HEK293 (cell line): ENCODE measurements at regions not wholly inside any gene's neighbourhood (a gene's known extent, or its start where the extent isn't known, plus 50 kb on each side); places are given as distances from the start of the nearest gene placed in this dataset.

Source experiments
- BCL11A ChIP-seq: fragments of 450-650 bp; formaldehyde crosslinking; IDR thresholded peaks from 2 replicates; pipeline ENCODE4 v1.5.1; 2016; ENCODE audit warnings: low read depth, missing biosample characterization, missing genetic modification characterization
- FEZF1 ChIP-seq: fragments of 450-650 bp; formaldehyde crosslinking; IDR thresholded peaks from 2 replicates; pipeline ENCODE4 v1.5.1; 2016; ENCODE audit warnings: missing biosample characterization, missing genetic modification characterization
- GFI1B ChIP-seq: fragments of 450-650 bp; formaldehyde crosslinking; IDR thresholded peaks from 2 replicates; pipeline ENCODE4 v1.5.1; 2016; ENCODE audit warnings: missing biosample characterization, missing genetic modification characterization
- GLI4 ChIP-seq: fragments of 450-650 bp; formaldehyde crosslinking; IDR thresholded peaks from 2 replicates; pipeline ENCODE4 v1.5.1; 2016; ENCODE audit warnings: missing biosample characterization, missing genetic modification characterization
- KLF7 ChIP-seq: fragments of 450-650 bp; formaldehyde crosslinking; IDR thresholded peaks from 2 replicates; pipeline ENCODE4 v1.5.1; 2016; ENCODE audit warnings: missing biosample characterization, missing genetic modification characterization, borderline replicate concordance
- KLF8 ChIP-seq: fragments of 450-650 bp; formaldehyde crosslinking; IDR thresholded peaks from 2 replicates; pipeline ENCODE4 v1.5.1; 2016; ENCODE audit warnings: missing biosample characterization, missing genetic modification characterization
- MZF1 ChIP-seq: fragments of 450-650 bp; formaldehyde crosslinking; IDR thresholded peaks from 2 replicates; pipeline ENCODE4 v1.5.1; 2017; ENCODE audit warnings: missing biosample characterization, missing genetic modification characterization, borderline replicate concordance
- SP7 ChIP-seq: fragments of 450-650 bp; formaldehyde crosslinking; IDR thresholded peaks from 2 replicates; pipeline ENCODE4 v1.5.1; 2016; ENCODE audit warnings: missing biosample characterization, missing genetic modification characterization
- YY2 ChIP-seq: fragments of 450-650 bp; formaldehyde crosslinking; IDR thresholded peaks from 2 replicates; pipeline ENCODE4 v1.5.1; 2016; ENCODE audit warnings: missing biosample characterization, missing genetic modification characterization
- ZBTB48 ChIP-seq: fragments of 450-650 bp; formaldehyde crosslinking; IDR thresholded peaks from 2 replicates; pipeline ENCODE4 v1.5.1; 2016; ENCODE audit warnings: missing biosample characterization, missing genetic modification characterization
- ZEB2 ChIP-seq: fragments of 450-650 bp; formaldehyde crosslinking; IDR thresholded peaks from 2 replicates; pipeline ENCODE4 v1.5.1; 2016; ENCODE audit warnings: missing biosample characterization, missing genetic modification characterization
- ZFHX2 ChIP-seq: fragments of 450-650 bp; formaldehyde crosslinking; conservative IDR thresholded peaks from 2 replicates; pipeline ENCODE4 v1.5.1; 2016; ENCODE audit warnings: missing biosample characterization, missing genetic modification characterization
- ZNF214 ChIP-seq: fragments of 450-650 bp; formaldehyde crosslinking; IDR thresholded peaks from 2 replicates; pipeline ENCODE4 v1.5.1; 2017; ENCODE audit warnings: missing biosample characterization, mild to moderate bottlenecking, missing genetic modification characterization, borderline replicate concordance
- ZNF223 ChIP-seq: fragments of 450-650 bp; formaldehyde crosslinking; IDR thresholded peaks from 2 replicates; pipeline ENCODE4 v1.5.1; 2016; ENCODE audit warnings: missing biosample characterization, missing genetic modification characterization
- ZNF239 ChIP-seq: fragments of 450-650 bp; formaldehyde crosslinking; IDR thresholded peaks from 2 replicates; pipeline ENCODE4 v1.5.1; 2016; ENCODE audit warnings: missing biosample characterization, missing genetic modification characterization
- ZNF311 ChIP-seq: fragments of 450-650 bp; formaldehyde crosslinking; IDR thresholded peaks from 2 replicates; pipeline ENCODE4 v1.5.1; 2017; ENCODE audit warnings: missing biosample characterization, missing genetic modification characterization, borderline replicate concordance
- ZNF341 ChIP-seq: fragments of 450-650 bp; formaldehyde crosslinking; IDR thresholded peaks from 2 replicates; pipeline ENCODE4; 2016; ENCODE audit warnings: low read depth, missing biosample characterization, missing genetic modification characterization
- ZNF423 ChIP-seq: fragments of 450-650 bp; formaldehyde crosslinking; IDR thresholded peaks from 2 replicates; pipeline ENCODE4 v1.5.1; 2016; ENCODE audit warnings: missing biosample characterization, missing genetic modification characterization
- ZNF548 ChIP-seq: fragments of 450-650 bp; formaldehyde crosslinking; IDR thresholded peaks from 2 replicates; pipeline ENCODE4 v1.5.1; 2016; ENCODE audit warnings: missing biosample characterization, missing genetic modification characterization
- ZNF623 ChIP-seq: fragments of 450-650 bp; formaldehyde crosslinking; IDR thresholded peaks from 2 replicates; pipeline ENCODE4 v1.5.1; 2016; ENCODE audit warnings: missing biosample characterization, missing genetic modification characterization
- ZNF629 ChIP-seq: fragments of 450-650 bp; formaldehyde crosslinking; IDR thresholded peaks from 2 replicates; pipeline ENCODE4 v1.5.1; 2017; ENCODE audit warnings: missing biosample characterization, missing genetic modification characterization
- ZNF654 ChIP-seq: fragments of 450-650 bp; formaldehyde crosslinking; IDR thresholded peaks from 2 replicates; pipeline ENCODE4 v1.5.1; 2016; ENCODE audit warnings: low read depth, missing biosample characterization, missing genetic modification characterization
- TF ChIP-seq, protein P1 (sequence below): fragments of 450-650 bp; formaldehyde crosslinking; IDR thresholded peaks from 2 replicates; pipeline ENCODE4 v1.5.1; 2017; ENCODE audit warnings: missing biosample characterization, missing genetic modification characterization
- TF ChIP-seq, protein P2 (sequence below): fragments of 450-650 bp; formaldehyde crosslinking; IDR thresholded peaks from 2 replicates; pipeline ENCODE4 v1.5.1; 2016; ENCODE audit warnings: missing biosample characterization, missing genetic modification characterization
- TF ChIP-seq, protein P3 (sequence below): fragments of 450-650 bp; formaldehyde crosslinking; IDR thresholded peaks from 2 replicates; pipeline ENCODE4 v1.5.1; 2017; ENCODE audit warnings: missing biosample characterization, missing genetic modification characterization
- TF ChIP-seq, protein P4 (sequence below): fragments of 450-650 bp; formaldehyde crosslinking; IDR thresholded peaks from 2 replicates; pipeline ENCODE4 v1.5.1; 2016; ENCODE audit warnings: missing biosample characterization, missing genetic modification characterization

DNA sequence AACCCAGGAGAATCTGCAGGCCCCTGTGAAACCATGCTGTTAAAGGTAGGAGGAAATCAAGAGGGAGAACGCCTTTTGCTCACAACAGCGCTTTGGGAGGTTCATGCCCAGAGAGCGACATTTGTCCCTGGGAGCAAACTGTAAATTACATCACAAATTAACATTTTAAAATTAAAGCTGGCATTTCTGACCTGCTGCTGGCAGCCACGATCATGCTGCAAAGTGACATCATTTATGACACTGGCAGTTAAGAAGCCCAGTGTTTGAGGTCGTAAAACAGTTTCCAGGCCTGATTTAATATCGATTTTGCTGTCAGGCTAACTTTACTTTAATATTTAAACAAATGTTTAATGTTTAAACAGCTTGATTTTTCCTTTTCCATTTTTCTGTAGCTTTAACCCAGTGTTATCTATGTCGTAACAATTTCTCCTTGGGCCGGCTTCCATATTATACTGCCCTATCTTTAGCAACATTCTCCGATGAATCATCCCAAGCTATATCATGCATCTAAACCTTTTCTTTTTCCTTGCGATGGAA, 86.5 kb upstream of the NPVF start (continued):
- TF ChIP-seq YY2 (no peak), GFI1B (tag by site-specific recombination) (peak; percentile 85), SP7 (tag by site-specific recombination) (peak; percentile 32; the same call in 1 of the 2 replicates), ZFHX2 (tag by site-specific recombination) (no peak), MZF1 (tag by site-specific recombination) (no peak), KLF8 (tag by site-specific recombination) (no peak), ZNF223 (tag by site-specific recombination) (no peak), ZNF214 (tag by site-specific recombination) (no peak), ZNF629 (tag by site-specific recombination) (peak; percentile 68), ZNF548 (no peak), ZNF423 (tag by site-specific recombination) (no peak), ZEB2 (peak; percentile 29; the same call in 1 of the 2 replicates), KLF7 (no peak), ZNF239 (tag by site-specific recombination) (no peak), ZNF654 (tag by site-specific recombination) (no peak), ZBTB48 (no peak), BCL11A (tag by site-specific recombination) (no peak), GLI4 (no peak), ZNF311 (tag by site-specific recombination) (no peak), FEZF1 (peak; percentile 76), ZNF341 (tag by site-specific recombination) (peak; percentile 65), ZNF623 (tag by site-specific recombination) (no peak)
- TF ChIP-seq, protein P1, sequence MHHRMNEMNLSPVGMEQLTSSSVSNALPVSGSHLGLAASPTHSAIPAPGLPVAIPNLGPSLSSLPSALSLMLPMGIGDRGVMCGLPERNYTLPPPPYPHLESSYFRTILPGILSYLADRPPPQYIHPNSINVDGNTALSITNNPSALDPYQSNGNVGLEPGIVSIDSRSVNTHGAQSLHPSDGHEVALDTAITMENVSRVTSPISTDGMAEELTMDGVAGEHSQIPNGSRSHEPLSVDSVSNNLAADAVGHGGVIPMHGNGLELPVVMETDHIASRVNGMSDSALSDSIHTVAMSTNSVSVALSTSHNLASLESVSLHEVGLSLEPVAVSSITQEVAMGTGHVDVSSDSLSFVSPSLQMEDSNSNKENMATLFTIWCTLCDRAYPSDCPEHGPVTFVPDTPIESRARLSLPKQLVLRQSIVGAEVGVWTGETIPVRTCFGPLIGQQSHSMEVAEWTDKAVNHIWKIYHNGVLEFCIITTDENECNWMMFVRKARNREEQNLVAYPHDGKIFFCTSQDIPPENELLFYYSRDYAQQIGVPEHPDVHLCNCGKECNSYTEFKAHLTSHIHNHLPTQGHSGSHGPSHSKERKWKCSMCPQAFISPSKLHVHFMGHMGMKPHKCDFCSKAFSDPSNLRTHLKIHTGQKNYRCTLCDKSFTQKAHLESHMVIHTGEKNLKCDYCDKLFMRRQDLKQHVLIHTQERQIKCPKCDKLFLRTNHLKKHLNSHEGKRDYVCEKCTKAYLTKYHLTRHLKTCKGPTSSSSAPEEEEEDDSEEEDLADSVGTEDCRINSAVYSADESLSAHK, result peak; percentile 95
- TF ChIP-seq, protein P2, sequence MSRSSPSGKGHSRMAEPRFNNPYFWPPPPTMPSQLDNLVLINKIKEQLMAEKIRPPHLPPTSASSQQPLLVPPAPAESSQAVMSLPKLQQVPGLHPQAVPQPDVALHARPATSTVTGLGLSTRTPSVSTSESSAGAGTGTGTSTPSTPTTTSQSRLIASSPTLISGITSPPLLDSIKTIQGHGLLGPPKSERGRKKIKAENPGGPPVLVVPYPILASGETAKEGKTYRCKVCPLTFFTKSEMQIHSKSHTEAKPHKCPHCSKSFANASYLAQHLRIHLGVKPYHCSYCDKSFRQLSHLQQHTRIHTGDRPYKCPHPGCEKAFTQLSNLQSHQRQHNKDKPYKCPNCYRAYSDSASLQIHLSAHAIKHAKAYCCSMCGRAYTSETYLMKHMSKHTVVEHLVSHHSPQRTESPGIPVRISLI (tag by site-specific recombination), result no peak
- TF ChIP-seq, protein P3, sequence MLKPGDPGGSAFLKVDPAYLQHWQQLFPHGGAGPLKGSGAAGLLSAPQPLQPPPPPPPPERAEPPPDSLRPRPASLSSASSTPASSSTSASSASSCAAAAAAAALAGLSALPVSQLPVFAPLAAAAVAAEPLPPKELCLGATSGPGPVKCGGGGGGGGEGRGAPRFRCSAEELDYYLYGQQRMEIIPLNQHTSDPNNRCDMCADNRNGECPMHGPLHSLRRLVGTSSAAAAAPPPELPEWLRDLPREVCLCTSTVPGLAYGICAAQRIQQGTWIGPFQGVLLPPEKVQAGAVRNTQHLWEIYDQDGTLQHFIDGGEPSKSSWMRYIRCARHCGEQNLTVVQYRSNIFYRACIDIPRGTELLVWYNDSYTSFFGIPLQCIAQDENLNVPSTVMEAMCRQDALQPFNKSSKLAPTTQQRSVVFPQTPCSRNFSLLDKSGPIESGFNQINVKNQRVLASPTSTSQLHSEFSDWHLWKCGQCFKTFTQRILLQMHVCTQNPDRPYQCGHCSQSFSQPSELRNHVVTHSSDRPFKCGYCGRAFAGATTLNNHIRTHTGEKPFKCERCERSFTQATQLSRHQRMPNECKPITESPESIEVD (tag by site-specific recombination), result peak; percentile 75
- TF ChIP-seq, protein P4, sequence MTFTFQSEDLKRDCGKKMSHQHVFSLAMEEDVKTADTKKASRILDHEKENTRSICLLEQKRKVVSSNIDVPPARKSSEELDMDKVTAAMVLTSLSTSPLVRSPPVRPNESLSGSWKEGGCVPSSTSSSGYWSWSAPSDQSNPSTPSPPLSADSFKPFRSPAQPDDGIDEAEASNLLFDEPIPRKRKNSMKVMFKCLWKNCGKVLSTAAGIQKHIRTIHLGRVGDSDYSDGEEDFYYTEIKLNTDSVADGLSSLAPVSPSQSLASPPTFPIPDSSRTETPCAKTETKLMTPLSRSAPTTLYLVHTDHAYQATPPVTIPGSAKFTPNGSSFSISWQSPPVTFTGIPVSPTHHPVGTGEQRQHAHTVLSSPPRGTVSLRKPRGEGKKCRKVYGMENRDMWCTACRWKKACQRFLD (tag by site-specific recombination), result no peak
